WERI-Rb-1 (cell line): ENCODE measurements at regions not wholly inside any gene's neighbourhood (a gene's known extent, or its start where the extent isn't known, plus 50 kb on each side); places are given as distances from the start of the nearest gene placed in this dataset.

ENCODE experiments used
- DNase-seq: peaks from one replicate; pipeline ENCODE4 v3.0.0-alpha.2; 2020
- H3K27ac ChIP-seq: fragments of 250-450 bp; sonication (Bioruptor Pico); 2 replicates; pipeline ENCODE4 v1.5.1; 2020; ENCODE audit warnings: mild to moderate bottlenecking, moderate library complexity
- H3K27me3 ChIP-seq: fragments of 250-450 bp; sonication (Bioruptor Pico); 2 replicates; pipeline ENCODE4 v1.5.1; 2021; ENCODE audit warnings: mild to moderate bottlenecking, low read depth, moderate library complexity; ENCODE audit not compliant: insufficient read depth, severe bottlenecking
- H3K36me3 ChIP-seq: fragments of 250-450 bp; sonication (Bioruptor Pico); 2 replicates; pipeline ENCODE4 v1.5.1; 2020; ENCODE audit warnings: mild to moderate bottlenecking, moderate library complexity
- H3K4me3 ChIP-seq: 2 replicates; pipeline ENCODE4 v1.5.1; 2011; ENCODE audit warnings: low read depth, mild to moderate bottlenecking, control low read depth, low read length
- H3K9me3 ChIP-seq: fragments of 250-450 bp; sonication (Bioruptor Pico); 2 replicates; pipeline ENCODE4 v1.5.1; 2021; ENCODE audit warnings: mild to moderate bottlenecking, moderate library complexity; ENCODE audit not compliant: severe bottlenecking
- TF ChIP-seq, protein P1 (sequence below): IDR thresholded peaks from 2 replicates; pipeline ENCODE4 v1.5.1; 2011; ENCODE audit warnings: low read depth, mild to moderate bottlenecking, control low read depth, inconsistent platforms, low read length

DNA sequence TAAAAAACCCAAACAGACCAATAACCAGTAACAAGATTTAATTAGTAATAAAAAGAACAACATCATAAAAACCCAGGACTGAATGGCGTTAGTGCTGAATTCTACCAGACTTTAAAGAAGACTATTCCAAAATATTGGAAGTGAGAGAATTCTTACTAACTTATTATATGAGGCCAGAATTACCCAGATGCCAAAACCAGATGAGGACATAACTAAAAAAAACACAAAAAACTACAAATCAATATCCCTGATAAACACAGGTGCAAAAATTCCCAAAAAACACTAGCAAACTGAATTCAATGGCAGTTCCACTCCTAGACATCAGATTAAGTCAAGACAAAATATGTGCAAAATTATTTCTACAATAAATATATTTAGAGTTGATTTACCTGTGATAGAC lies 400.1 kb upstream of the PABPC4L start:
- TF ChIP-seq, protein P1, sequence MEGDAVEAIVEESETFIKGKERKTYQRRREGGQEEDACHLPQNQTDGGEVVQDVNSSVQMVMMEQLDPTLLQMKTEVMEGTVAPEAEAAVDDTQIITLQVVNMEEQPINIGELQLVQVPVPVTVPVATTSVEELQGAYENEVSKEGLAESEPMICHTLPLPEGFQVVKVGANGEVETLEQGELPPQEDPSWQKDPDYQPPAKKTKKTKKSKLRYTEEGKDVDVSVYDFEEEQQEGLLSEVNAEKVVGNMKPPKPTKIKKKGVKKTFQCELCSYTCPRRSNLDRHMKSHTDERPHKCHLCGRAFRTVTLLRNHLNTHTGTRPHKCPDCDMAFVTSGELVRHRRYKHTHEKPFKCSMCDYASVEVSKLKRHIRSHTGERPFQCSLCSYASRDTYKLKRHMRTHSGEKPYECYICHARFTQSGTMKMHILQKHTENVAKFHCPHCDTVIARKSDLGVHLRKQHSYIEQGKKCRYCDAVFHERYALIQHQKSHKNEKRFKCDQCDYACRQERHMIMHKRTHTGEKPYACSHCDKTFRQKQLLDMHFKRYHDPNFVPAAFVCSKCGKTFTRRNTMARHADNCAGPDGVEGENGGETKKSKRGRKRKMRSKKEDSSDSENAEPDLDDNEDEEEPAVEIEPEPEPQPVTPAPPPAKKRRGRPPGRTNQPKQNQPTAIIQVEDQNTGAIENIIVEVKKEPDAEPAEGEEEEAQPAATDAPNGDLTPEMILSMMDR, result no peak
- DNase-seq, result no peak
- H3K36me3 ChIP-seq, result no peaks in the 10 kb centered on the region
- H3K27ac ChIP-seq, result no peak overlapping the region
- H3K4me3 ChIP-seq, result no peak overlapping the region
- H3K9me3 ChIP-seq, result no peaks in the 10 kb centered on the region
- no peaks in the 10 kb centered on the region for H3K27me3 ChIP-seq

DNA sequence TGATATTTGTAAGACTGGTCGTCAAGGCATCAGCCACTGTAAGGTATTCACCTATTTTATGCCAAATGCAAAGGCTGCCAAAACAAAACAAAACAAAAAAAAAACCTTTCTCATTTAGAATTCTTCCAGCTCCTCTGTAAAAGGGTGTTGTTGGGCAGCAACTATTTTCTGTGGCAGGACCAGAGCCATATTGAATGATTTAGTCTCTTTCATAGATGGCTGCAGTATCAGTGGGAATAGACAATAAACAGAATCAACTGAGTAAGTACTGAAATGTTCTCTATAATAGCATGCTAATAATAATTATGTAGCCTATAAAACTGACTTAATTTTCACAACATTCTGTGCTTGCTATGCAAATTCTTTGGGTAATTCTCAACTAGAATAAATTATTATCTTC lies 389.7 kb upstream of the PABPC4L start:
- TF ChIP-seq, protein P1, result no peak
- DNase-seq, result no peak
- H3K36me3 ChIP-seq, result no peaks in the 10 kb centered on the region

DNA sequence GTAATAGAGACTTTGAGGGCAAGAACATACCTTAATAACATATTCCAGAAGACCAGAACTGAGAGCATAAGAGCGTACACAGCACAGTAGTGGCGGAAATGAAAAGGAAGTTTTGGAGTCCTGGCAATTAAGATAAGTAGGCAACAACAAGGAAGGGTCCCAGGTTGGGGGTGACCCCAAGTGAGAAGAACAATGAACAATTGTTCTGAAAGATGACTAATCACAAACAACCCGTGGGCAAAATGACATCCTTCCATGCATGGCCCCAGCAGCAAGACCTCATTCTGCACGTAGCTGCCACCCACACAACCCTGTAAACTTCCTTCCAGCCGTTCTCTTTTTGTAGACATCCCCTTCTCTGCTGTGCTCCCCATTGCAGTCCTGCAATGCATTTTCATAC lies 384.4 kb upstream of the PABPC4L start:
- Histone ChIP-seq H3K4me3 (no peak overlapping the region), H3K36me3 (no peaks in the 10 kb centered on the region), H3K27ac (no peak overlapping the region), H3K27me3 (no peaks in the 10 kb centered on the region), H3K9me3 (no peaks in the 10 kb centered on the region)
- TF ChIP-seq, protein P1, result no peak
- DNase-seq, result no peak

More for the DNA sequence above, 389.7 kb upstream of the PABPC4L start:
- H3K27me3 ChIP-seq, result no peaks in the 10 kb centered on the region
- H3K4me3 ChIP-seq, result no peak overlapping the region
- no peak overlapping the region for H3K27ac ChIP-seq
- H3K9me3 ChIP-seq, result no peaks in the 10 kb centered on the region

DNA sequence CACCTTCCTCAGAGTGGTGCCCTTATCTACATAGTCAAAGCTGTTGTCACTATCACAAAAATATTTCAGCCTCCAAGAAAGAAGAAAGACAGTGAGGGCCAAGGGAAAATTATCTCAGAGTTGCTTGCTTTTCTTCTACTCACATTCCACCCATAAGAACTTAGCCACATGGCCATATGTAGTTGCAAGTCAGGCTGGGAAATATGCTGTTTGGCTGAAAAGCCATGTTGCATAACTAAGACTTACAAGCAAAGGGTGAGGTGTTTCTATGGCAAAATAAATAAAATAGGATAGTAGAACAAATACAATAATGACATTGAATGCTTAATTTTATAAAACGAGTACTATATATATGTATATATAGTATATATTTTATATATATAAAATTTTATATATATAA lies 365.9 kb upstream of the PABPC4L start:
- H3K27me3 ChIP-seq, result no peaks in the 10 kb centered on the region
- TF ChIP-seq, protein P1, result no peak

DNA sequence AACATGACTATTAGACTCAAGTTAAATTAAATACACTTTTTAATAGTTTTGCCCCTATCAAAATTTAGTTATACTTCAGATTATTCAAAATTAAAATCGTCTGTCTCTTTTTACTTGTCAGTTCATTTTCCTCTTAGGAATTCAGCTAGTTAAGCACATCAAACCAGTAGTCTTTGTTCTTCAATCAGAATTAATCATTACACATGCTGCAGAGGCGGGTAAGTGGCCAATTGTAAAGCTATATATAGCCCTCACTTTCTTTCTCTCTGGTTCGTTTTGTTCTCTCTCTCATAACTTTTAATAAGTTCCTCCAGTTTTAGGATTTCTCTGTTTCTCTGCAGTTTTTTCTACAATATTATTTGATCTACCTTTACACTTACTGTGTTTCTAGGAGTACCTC lies 359.1 kb upstream of the PABPC4L start:
- TF ChIP-seq, protein P1, result no peak
- no peak for DNase-seq
- H3K4me3 ChIP-seq, result no peak overlapping the region
- no peak overlapping the region for H3K27ac ChIP-seq
- H3K36me3 ChIP-seq, result no peaks in the 10 kb centered on the region
- no peaks in the 10 kb centered on the region for H3K9me3 ChIP-seq
- no peaks in the 10 kb centered on the region for H3K27me3 ChIP-seq

More for the DNA sequence above, 365.9 kb upstream of the PABPC4L start:
- no peak overlapping the region for H3K4me3 ChIP-seq
- H3K9me3 ChIP-seq, result peaks cover 7% of the 10 kb centered on the region
- H3K36me3 ChIP-seq, result no peaks in the 10 kb centered on the region
- DNase-seq, result no peak
- no peak overlapping the region for H3K27ac ChIP-seq

DNA sequence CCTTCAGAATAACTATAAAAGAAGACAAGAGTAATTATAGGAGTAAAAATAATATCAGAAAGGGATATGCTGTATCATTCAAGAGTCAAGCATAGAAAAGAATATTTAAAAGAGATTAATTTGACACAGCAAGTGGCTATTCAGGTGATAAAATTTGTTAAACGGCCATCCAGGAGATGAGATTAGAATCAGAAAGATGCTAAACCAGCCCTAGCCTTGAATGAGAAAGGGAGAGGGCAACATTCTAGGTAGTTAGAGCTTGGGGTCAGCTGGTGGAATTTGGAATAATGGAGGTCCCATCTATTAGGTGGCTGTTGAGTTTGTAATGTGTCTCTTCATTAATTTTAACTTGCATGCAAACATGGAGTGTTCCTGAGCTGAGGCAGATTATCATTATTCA lies 350.5 kb upstream of the PABPC4L start:
- no peak overlapping the region for H3K4me3 ChIP-seq
- TF ChIP-seq, protein P1, result no peak

More for the DNA sequence above, 350.5 kb upstream of the PABPC4L start:
- no peak overlapping the region for H3K27ac ChIP-seq
- H3K36me3 ChIP-seq, result no peaks in the 10 kb centered on the region
- H3K9me3 ChIP-seq, result no peaks in the 10 kb centered on the region
- H3K27me3 ChIP-seq, result no peaks in the 10 kb centered on the region
- no peak for DNase-seq
